Right cardiac atrium (tissue), 5 donors: ENCODE measurements at regions not wholly inside any gene's neighbourhood (a gene's known extent, or its start where the extent isn't known, plus 50 kb on each side); places are given as distances from the start of the nearest gene placed in this dataset.
"Not testable (repeated sequence)": the region's sequence is repeated elsewhere in the genome, so short reads cannot be mapped to it uniquely, and the experiment has no call there.

Experiments
- ATAC-seq, 2 donors: fragments of 200-7000 bp; cut with Tn5 transposase; one replicate each; pipeline versions ENCODE4 v1.8.0 to v1.9.1; 2020; ENCODE audit warnings: moderate library complexity in 2 of 2, mild to moderate bottlenecking in 1 of 2
- DNase-seq, 3 donors: peaks; one replicate each; pipeline ENCODE4 v3.0.0-alpha.2; 2020
- H3K27ac ChIP-seq: one replicate; pipeline ENCODE4 v1.5.1; 2013; ENCODE audit warnings: mild to moderate bottlenecking, low read length, control low read depth, moderate library complexity
- H3K27me3 ChIP-seq: one replicate; pipeline ENCODE4 v1.6.1; 2013; ENCODE audit not compliant: control insufficient read depth, insufficient read depth
- H3K4me1 ChIP-seq: one replicate; pipeline ENCODE4 v1.6.1; 2013; ENCODE audit warnings: low read length; ENCODE audit not compliant: control insufficient read depth, insufficient read depth
- H3K4me3 ChIP-seq: one replicate; pipeline ENCODE4 v1.5.1; 2013; ENCODE audit warnings: low read length, control low read depth
- H3K9me3 ChIP-seq: one replicate; pipeline ENCODE4 v1.6.1; 2013; ENCODE audit warnings: low read length; ENCODE audit not compliant: control insufficient read depth
- WGBS: extraction: QIAGEN DNeasy Blood & Tissue Kit; methylation state at CpG from one replicate; pipeline ENCODE4 v1.1.7; 2013; 5-methylcytosine and 5-hydroxymethylcytosine counted together
- intact Hi-C, 4 donors: fragments of 100-400 bp; cut with DNase I; formaldehyde crosslinking; loops; one replicate each; pipeline versions ENCODE4 v1.11.0 to v1.14.0; 2022 to 2023
- donor health status: healthy with polysubstance abuse.
- donor health status: DM: no; HTN: yes; CAD: no.
- donor health status: DM: no; HTN: no; CAD: no.
- donor health status: DM: no; HTN: yes; CAD: no; lungs with severe emphysema.
- donor health status: DM: yes; HTN: yes; CAD: no.

GRCh38 chr7:96827701-96828100 is 118.1 kb upstream of the SEM1 start:
- no peak overlapping the region for H3K4me3 ChIP-seq
- intact Hi-C loops = no loop called here
- H3K4me1 ChIP-seq = peaks cover 2% of the 10 kb centered on the region
- 69% methylated on average over 6 of the region's 6 CpGs for WGBS
- H3K9me3 ChIP-seq = no peaks in the 10 kb centered on the region
- H3K27ac ChIP-seq = no peak overlapping the region
- no peak for DNase-seq
- no peaks in the 10 kb centered on the region for H3K27me3 ChIP-seq
- no peak for ATAC-seq

- DNase-seq, H3K4me3 ChIP-seq, H3K9me3 ChIP-seq, ATAC-seq, H3K27me3 ChIP-seq, intact Hi-C loops, H3K4me1 ChIP-seq, H3K27ac ChIP-seq: not testable (repeated sequence)
- WGBS = 76% methylated on average over 4 of the region's 4 CpGs
Measured at GRCh38 chr7:96829121-96829520, 119.5 kb upstream of the SEM1 start.

GRCh38 chr7:96831446-96831845 is 121.8 kb upstream of the SEM1 start:
- Histone ChIP-seq H3K4me1 (peaks cover 2% of the 10 kb centered on the region), H3K9me3 (no peaks in the 10 kb centered on the region), H3K27ac (no peak overlapping the region), H3K4me3 (no peak overlapping the region), H3K27me3 (no peaks in the 10 kb centered on the region)
- intact Hi-C loops = no loop called here
- ATAC-seq (no peak), DNase-seq (no peak)
- 70% methylated on average over 2 of the region's 2 CpGs for WGBS

DNA sequence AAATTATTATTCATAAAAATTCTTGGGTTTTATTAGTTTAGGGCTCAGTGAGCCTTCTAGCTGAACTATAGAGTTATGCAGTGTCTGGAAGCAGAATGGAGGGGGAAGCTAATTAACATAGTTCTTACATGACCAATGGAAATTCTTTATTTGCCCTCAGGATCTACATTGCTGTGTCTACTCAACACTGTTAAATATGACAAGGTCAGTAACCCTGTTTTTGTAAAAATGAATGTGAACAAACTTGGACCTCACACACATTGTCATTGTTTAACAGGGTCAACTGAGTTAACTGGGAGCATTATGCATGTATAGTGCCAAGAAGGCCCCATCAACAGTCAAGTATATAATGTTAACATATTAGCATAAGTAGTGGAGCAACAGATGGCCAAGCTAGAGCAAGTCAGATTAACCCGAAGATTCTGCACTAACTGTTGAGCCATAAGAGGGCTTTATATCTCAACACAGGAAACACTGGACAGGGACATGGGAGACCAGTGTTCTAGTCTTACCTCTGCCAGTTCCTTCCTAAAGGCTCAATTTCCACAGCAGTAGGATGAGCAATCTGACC is 122.5 kb upstream of the SEM1 start:
- Histone ChIP-seq H3K27ac (no peak overlapping the region), H3K4me1 (peaks cover 2% of the 10 kb centered on the region), H3K4me3 (no peak overlapping the region), H3K27me3 (no peaks in the 10 kb centered on the region), H3K9me3 (no peaks in the 10 kb centered on the region)
- ATAC-seq (no peak), DNase-seq (no peak)
- intact Hi-C loops = no loop called here
- WGBS = 73% methylated on average over 1 of the region's 1 CpG

DNA sequence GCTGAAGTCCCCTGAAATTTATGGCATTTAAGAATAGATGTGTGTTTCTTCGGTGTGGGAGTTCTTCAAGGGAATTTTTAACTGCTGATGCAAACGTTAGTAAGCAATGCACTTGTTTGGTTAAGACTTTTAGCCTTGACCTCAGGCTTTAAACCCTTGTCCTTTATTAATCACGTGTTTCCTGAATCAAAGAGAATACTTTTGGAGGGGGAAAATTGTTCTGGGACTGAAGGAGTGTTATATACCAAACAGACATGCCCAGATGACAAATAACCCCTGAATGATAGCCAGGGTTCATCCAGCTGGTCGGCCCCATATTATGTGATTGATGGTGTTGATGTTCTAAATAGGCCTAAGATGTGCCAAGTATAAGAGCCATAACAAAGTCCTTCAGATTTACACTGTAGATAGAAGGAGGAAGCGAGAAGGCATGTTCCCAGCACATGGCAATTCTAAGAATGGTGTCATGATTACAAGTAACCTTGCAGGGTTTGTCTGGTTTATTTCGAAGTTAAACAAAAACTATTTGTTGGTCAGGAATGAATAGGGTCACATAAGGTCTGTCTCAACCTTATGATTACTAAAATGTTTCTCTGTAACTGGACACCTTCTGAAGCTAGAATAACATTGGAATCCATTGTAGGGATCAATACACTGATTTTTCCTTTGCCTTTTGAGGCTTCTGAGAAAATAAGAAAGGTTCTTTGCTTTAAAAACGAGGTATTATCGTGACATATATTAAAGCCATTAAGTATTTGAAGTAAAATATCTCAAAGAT is 124.2 kb upstream of the SEM1 start:
- no peak for ATAC-seq
- Histone ChIP-seq H3K4me3 (no peak overlapping the region), H3K27me3 (no peaks in the 10 kb centered on the region), H3K4me1 (peaks cover 2% of the 10 kb centered on the region), H3K9me3 (no peaks in the 10 kb centered on the region), H3K27ac (no peak overlapping the region)
- intact Hi-C loops = no loop called here
- 48% methylated on average over 8 of the region's 8 CpGs for WGBS
- no peak for DNase-seq

DNA sequence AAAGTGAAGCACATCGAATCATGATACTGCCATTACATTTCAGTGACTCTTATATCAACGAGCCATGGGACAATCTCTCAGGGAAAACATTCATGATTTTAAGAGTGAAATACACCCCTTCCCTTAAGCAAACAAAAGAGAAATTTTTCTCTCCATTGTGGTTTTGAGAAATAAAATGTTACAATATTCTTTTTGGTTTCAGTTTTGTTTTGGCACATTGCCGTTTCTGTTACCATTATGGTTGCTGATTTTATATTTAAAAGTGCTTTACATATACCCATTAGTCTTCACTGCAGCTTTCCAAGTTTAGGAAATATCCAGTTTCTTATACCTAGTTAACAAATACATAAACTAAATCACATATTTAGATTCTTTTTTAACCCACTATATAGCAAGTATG is 126.8 kb upstream of the SEM1 start:
- 73% methylated on average over 3 of the region's 3 CpGs for whole genome bisulfite sequencing
- Histone ChIP-seq H3K27me3 (no peaks in the 10 kb centered on the region), H3K9me3 (no peaks in the 10 kb centered on the region), H3K4me3 (no peak overlapping the region), H3K4me1 (peaks cover 2% of the 10 kb centered on the region), H3K27ac (no peak overlapping the region)
- ATAC-seq = no peak
- no peak for DNase-seq
- intact Hi-C loops = no loop called here

DNA sequence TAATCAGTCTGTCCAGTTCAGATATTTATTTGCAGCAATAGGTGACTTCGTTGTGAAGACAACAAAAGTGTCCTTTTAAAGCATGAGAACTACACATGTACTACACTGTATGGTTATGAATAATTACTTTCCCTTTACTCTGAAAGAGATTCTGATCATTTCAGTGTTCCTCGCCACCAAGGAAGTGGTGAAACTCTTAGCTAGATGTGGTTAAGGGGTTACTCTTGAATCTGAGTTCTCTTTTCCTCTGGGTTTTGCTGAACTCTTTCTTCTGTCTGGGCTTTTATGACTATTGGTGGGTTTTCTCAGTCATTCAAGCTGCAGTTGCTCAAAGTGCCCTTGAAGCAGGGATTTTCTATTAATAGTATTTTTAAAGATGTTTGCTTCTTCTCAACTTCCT is 127.9 kb upstream of the SEM1 start:
- H3K27me3 ChIP-seq = no peaks in the 10 kb centered on the region
- H3K27ac ChIP-seq = no peak overlapping the region
- H3K4me1 ChIP-seq = no peaks in the 10 kb centered on the region
- H3K4me3 ChIP-seq = no peak overlapping the region
- intact Hi-C loops = no loop called here
- 53% methylated on average over 2 of the region's 2 CpGs for WGBS
- ATAC-seq (no peak), DNase-seq (no peak)
- H3K9me3 ChIP-seq = no peaks in the 10 kb centered on the region

GRCh38 chr7:96838481-96838880 is 128.8 kb upstream of the SEM1 start:
- no peak overlapping the region for H3K27ac ChIP-seq
- H3K9me3 ChIP-seq = no peaks in the 10 kb centered on the region
- intact Hi-C loops = no loop called here
- WGBS = 59% methylated on average over 7 of the region's 7 CpGs
- no peak overlapping the region for H3K4me3 ChIP-seq
- no peaks in the 10 kb centered on the region for H3K27me3 ChIP-seq
- ATAC-seq (no peak), DNase-seq (no peak)
- no peaks in the 10 kb centered on the region for H3K4me1 ChIP-seq

DNA sequence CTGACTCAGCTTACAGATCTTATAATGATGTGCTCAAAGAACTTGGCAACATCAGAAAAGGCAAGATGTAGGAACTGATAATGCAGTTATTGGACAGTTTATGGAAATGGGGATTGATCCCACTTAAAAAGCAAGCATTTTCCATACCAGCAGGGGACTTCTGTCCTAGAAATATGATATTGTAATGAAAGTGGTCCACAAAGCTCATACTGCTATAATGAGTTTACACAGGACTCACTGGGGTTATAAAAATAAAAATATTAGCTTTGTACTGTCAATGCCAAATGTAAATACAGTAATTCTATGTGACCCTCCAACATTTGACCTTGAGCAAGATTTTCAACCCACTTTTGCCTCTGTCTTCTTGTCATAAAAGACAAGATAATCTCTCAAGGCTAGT is 145.5 kb upstream of the SEM1 start:
- no peak for DNase-seq
- intact Hi-C loops = no loop called here
- Histone ChIP-seq H3K27me3 (no peaks in the 10 kb centered on the region), H3K4me3 (no peak overlapping the region), H3K9me3 (no peaks in the 10 kb centered on the region), H3K27ac (no peak overlapping the region), H3K4me1 (no peaks in the 10 kb centered on the region)
- ATAC-seq = no peak

DNA sequence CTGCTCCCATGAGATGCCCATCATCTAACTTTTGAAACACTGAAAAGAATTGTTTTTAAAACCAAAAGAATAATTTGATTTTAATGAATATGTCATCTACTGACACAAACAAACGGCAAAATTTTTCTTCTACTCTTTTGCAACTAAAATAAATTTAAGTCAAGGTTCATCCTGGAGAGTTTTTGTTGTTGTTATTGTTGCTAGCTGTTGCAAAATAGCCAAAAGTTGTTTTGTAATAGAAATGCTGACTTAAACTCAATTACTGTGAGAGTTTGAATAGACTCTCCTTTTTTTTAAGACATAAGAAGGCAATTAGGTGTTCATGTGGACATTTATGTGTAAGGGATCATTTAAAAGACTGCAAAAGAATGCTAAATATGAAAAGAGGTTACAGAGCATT is 146.0 kb upstream of the SEM1 start:
- 64% methylated on average over 1 of the region's 1 CpG for WGBS
- H3K27ac ChIP-seq = no peak overlapping the region

GRCh38 chr7:96869538-96869937 is 135.8 kb upstream of the DLX6 start:
- H3K27me3 ChIP-seq = no peaks in the 10 kb centered on the region
- intact Hi-C loops = no loop called here
- ATAC-seq = no peak
- no peak overlapping the region for H3K27ac ChIP-seq
- no peak overlapping the region for H3K4me3 ChIP-seq
- DNase-seq = no peak
- H3K9me3 ChIP-seq = no peaks in the 10 kb centered on the region
- WGBS = 72% methylated on average over 2 of the region's 2 CpGs
- H3K4me1 ChIP-seq = no peaks in the 10 kb centered on the region

More for the DNA sequence above, 146.0 kb upstream of the SEM1 start:
- intact Hi-C loops = no loop called here
- Histone ChIP-seq H3K4me3 (no peak overlapping the region), H3K27me3 (no peaks in the 10 kb centered on the region), H3K9me3 (no peaks in the 10 kb centered on the region), H3K4me1 (no peaks in the 10 kb centered on the region)
- no peak for ATAC-seq
- DNase-seq = no peak

DNA sequence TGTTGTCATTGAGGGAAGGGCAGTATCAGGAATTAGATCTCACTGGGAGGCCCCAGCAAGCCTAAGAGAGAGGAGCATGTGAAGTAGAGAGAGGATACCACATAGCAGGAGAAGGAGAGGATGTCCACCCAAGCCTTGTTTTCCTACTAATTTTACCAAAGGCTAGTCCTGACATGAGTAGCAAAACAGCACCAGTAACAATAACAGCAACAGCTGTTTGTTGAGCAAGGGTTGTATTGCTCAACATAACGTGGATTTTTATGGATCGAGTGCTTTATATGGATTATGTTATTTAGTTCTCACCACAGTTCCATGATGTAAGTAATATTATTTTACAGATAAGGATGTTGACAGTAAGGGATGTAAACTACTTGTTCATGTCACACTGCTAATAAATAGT is 135.2 kb upstream of the DLX6 start:
- 81% methylated on average over 2 of the region's 2 CpGs for WGBS
- DNase-seq (no peak), ATAC-seq (no peak)
- Histone ChIP-seq H3K4me3 (no peak overlapping the region), H3K4me1 (no peaks in the 10 kb centered on the region), H3K9me3 (no peaks in the 10 kb centered on the region), H3K27me3 (no peaks in the 10 kb centered on the region), H3K27ac (no peak overlapping the region)
- intact Hi-C loops = no loop called here
